GM19328 (cell line): ENCODE measurements at regions not wholly inside any gene's neighbourhood (a gene's known extent, or its start where the extent isn't known, plus 50 kb on each side); places are given as distances from the start of the nearest gene placed in this dataset.

Experiments
- ATAC-seq: cut with Tn5 transposase; IDR thresholded peaks from one replicate; pipeline ENCODE4 v1.9.1; 2021; ENCODE audit warnings: mild to moderate bottlenecking, moderate library complexity; ENCODE audit not compliant: unreplicated experiment

DNA sequence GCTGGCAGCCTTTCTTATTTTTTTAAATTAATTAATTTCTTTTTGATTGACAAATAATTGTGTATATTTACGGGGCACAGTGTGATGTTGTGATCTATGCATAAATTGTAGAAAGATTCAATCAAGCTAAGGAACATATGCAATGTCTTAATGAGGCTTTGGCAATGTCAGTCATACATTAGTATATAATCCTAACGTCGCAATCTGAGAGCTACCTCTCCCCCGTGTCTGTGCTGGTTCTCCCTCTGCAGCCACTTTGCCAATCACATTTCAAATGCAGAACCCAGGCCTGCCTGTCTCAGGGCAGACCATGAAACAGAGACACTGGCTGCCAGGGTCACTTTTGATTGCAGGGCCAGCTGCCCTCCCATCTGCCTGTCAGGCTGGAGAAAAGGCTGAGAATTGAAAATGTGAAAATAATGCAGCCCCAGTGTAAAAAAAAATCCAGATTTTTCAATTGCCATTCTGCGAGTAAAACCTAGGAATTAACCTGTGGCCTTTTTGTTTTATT, 56.3 kb downstream of the SLC24A2 start:
- no peak for ATAC-seq

DNA sequence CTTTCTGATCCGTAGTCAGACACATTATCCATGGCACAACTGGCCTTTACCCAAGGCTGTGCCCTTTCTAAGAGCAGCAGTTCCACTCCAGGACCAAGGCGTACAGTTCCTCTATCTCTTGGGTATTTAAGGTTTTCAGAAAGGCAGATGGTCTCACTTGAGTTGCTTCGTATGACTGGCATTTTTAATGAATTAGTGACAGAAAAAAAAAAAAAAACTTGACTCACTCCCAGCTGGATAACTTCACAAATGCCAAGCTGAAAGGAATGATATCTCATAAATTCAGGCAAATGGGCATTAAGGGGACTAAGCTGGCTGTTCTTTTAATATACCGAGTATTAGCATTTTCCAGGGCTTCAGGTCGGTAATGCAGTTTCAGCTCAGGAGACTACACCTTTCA, 60.7 kb downstream of the SLC24A2 start:
- no peak for ATAC-seq

GRCh38 chr9:19725970-19726369, 62.9 kb downstream of the SLC24A2 start:
- no peak for ATAC-seq

- no peak for ATAC-seq
These were observed 68.5 kb downstream of the SLC24A2 start for GRCh38 chr9:19720377-19720776.

GRCh38 chr9:19703702-19704101, 85.1 kb downstream of the SLC24A2 start:
- no peak for ATAC-seq

DNA sequence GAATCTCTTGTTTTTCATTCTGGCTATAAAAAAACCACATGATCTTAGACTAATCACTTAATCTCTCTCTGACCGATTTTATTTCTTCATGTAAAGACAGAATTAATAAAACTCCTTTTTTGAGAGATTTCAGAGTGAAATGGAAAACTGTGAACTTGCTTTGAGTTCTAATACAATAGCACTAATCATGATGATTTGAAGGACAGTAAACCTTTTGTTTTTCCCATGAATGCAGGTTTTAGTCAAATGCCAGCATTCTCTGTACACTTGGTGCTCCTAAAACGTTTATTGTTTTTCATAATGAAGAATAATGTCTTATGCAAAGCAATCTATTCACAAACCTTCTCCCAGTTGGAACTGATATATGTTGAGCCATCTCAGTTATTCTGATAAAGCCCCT, 86.8 kb downstream of the SLC24A2 start:
- ATAC-seq = no peak

GRCh38 chr9:19701274-19701673, 87.6 kb downstream of the SLC24A2 start:
- no peak for ATAC-seq

GRCh38 chr9:19700699-19701098, 88.1 kb downstream of the SLC24A2 start:
- ATAC-seq = no peak

GRCh38 chr9:19699756-19700155, 89.1 kb downstream of the SLC24A2 start:
- ATAC-seq = no peak

GRCh38 chr9:19698960-19699359, 89.9 kb downstream of the SLC24A2 start:
- no peak for ATAC-seq

DNA sequence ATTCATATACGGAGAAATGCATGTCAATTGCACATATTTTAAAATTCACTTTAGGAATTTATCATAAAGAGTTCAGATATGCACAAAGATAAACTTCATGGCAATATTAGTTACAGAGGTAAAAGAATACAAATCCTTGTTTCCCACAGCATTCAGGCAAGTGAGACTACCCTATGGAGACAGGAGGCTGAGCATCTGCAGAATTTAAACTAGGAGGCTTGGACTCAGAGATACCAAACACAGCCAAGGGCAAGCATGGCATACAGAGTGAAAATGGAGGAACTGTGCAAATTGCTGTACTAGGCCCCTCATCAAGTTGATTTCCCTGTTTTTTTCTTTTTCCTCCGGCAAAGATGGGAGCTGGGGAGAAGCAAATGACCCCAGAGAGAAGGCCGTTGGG, 94.2 kb downstream of the SLC24A2 start:
- no peak for ATAC-seq

DNA sequence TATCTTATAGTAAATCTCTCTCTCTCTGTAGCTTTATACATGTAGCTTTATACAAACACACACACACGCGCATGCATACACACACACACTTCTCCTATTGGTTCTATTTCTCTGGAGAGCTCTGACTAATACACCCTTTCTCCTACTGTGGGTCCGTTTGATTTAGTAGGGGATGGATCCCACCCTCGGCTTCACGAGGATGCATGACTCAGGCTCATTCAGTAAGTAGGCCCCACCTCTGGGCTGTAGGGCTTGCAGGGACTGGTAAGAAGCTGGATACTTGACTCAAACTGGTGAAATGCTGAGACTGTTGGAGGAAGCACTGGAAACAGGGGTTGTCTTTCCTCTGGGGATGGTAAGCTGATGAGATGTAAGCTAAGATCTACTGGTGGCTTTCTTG, 98.7 kb downstream of the SLC24A2 start:
- ATAC-seq = no peak

DNA sequence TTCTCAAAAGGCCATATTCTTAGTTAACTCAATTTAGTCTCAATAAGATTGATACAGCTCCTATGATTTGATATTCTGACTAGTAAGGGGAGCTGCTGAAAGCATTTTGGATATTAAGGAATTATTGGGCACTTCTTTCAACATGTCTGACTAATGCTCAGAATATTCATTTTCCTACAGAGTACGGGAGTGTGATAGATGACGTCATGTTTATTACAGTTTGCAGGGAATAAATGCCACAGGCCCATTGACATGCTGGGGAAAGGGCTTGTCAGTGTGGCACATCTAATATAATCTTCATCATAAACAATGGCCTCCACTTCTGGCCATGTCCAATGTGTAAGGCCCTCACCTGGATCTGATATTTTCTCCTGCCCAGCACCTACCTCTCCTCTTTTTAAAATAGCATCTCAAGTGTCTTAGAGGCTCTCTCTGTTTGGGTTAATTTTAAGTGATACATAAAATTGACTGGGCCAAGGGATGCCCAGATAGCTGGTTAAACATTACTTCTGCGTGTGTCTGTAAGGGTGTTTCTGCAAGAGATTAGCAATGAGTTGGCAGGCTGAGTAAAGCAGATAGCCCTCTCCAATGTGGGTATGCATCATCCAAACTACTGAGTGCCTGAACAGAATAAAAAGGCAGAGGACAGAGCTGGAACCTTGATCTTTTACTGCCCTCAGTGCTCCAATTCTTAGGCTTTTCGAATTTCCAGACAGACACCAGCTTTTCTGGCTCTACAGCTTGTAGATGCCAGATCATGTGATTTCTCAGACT, 99.3 kb downstream of the SLC24A2 start:
- no peak for ATAC-seq

DNA sequence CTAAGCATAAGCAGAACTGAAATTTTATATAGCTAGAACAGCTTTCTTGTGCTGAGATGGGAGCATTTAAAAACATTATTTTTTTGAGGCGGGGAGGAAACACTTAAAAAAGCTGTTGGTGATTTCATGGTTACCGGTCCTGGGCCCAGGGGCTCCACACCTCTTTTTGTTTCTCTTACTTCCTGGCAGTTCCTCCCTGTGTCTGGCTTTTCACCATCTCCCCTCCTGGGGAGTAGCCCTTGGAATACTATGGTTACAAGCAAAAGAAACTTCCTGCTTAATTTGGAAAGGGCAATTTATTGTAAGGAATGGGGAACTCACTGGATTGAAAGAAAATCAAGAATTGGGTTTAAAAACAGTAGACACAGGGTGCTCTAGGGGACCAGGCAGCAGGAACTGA, 105.1 kb downstream of the SLC24A2 start:
- ATAC-seq = no peak

DNA sequence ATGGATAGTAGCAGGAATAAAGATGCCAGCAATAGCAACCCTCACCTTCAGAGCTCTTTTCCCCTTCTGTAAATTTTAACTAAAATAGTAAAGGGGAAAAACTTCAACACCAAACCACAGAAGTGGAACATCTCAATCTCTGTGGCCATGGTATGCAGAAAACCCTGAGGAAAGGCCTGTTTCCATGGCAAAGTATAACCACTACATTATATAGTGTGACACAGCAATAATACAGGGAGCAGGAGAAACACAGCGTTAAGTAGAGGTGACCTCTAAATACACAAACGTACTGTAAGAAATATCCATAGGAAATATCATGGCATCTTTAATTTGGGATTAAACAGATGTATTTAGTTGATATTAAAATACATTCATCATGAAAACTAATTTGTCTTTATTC, 106.4 kb downstream of the SLC24A2 start:
- ATAC-seq = no peak

GRCh38 chr9:19681846-19682245, 107.0 kb downstream of the SLC24A2 start:
- no peak for ATAC-seq

- no peak for ATAC-seq
These were observed 110.9 kb downstream of the SLC24A2 start for GRCh38 chr9:19677924-19678323.

DNA sequence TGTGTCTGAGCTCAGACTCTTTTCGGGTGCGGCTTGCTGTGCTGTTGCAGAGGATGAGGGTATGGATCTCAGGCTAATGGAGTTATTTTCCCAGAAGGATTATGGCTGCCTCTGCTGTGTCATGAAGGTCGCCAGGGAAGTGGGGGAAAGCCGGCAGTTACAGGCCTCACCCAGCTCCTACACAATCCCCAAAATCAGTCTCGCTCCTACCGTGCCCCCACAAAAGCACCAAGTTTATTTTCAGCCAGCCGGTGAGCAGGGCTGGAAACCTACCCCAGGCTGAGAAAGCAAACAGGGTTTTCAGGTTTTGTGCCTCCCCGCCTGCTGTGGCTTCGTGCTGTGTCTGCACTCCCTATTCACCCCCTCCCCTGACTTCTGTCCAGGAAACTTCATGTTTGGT, 113.3 kb downstream of the SLC24A2 start:
- no peak for ATAC-seq

DNA sequence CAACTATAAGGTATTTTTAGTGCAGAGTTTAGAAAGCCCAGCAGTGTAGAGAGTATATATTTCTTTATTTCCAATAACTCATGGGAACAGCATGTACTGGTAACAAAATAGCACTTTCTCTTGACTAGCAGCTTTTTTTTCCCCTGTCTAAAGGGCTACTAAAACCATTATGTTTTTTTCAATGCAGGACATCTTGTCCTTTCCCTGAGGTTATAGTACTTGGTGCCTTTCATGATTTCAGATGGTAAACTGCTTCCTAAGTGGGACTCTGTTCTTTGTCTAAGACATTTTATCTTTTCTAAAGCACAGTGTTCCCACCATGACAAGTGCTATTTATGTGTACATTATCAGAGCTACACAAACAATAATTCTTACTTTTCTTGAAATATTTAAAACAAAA, 122.3 kb downstream of the SLC24A2 start:
- ATAC-seq = no peak

DNA sequence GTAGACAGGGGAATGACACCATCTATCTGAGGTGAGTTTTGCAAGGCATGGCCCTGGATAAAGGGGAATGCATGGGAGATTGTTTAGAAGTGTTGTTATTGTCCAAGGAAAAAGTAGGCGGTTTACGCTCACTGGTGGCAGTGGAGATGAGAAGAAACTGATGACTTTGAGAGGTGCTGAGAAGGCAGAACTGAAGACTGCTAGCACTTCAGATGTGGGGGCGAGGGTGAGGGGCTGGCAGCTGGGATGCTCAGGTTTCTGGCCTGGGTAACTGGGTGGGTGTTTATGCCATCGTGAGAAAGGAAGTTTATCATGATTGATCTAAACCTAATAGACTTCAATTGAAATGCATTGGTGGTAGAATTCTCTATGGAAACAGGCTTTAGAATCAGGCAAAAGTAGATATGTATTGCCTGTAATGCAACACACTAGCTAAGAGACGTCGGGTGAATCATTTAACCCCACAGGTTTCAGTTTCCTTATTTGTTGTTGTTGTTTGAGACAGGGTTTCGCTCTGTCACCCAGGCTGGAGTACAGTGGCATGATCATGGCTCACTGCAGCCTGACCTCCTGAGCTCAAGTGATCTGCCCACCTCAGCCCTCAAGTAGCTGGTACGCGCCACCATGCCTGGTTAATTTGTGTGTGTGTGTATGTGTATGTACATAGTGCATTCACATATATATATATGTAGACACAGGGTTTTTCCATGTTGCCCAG, 123.5 kb downstream of the SLC24A2 start:
- peak; percentile 99 for ATAC-seq

GRCh38 chr9:19663570-19663969, 125.3 kb downstream of the SLC24A2 start:
- no peak for ATAC-seq

GRCh38 chr9:19662213-19662612, 126.6 kb downstream of the SLC24A2 start:
- no peak for ATAC-seq
